SK-N-SH (cell line): ENCODE measurements at regions not wholly inside any gene's neighbourhood (a gene's known extent, or its start where the extent isn't known, plus 50 kb on each side); places are given as distances from the start of the nearest gene placed in this dataset.

Experiments used
- CTCF ChIA-PET: fragments of 300-600, 350-600 bp; formaldehyde crosslinking; extraction: SDS; loops from one replicate; lab custom pipeline; 2021; lab: Yijun Ruan, JAX
- POLR2A ChIA-PET: fragments of 350-600 bp; sonication (Branson Sonifier 250); formaldehyde crosslinking; extraction: SDS; loops from one replicate; lab custom pipeline; 2020; ENCODE audit warnings: antibody characterized with exemption, inconsistent platforms; lab: Yijun Ruan, JAX
- DNase-seq: peaks from one replicate; pipeline ENCODE4 v3.0.0; 2012
- H2AFZ ChIP-seq: fragments of 200-600 bp; sonication (generic); 2 replicates; pipeline ENCODE4 v1.8.1; 2016; ENCODE audit warnings: antibody characterized with exemption, mild to moderate bottlenecking, low read depth
- H3F3A ChIP-seq: fragments of 200-600 bp; sonication (generic); replicated peaks from 2 replicates; pipeline ENCODE3; 2016; ENCODE audit warnings: antibody characterized with exemption, mild to moderate bottlenecking; ENCODE audit not compliant: insufficient read depth
- H3K27ac ChIP-seq, 2 experiments: fragments of 200-500 bp in 1 of 2; fragments of 200-600 bp in 1 of 2; sonication (Bioruptor generic) in 1 of 2; sonication (generic), shearing (Covaris generic) in 1 of 2; 2 replicates each; pipeline versions ENCODE4 v1.5.1 to v1.6.1; 2014 to 2016; ENCODE audit warnings: low read depth in 2 of 2, inconsistent platforms in 1 of 2, low read length in 1 of 2, mild to moderate bottlenecking in 1 of 2, mixed read lengths in 1 of 2
- H3K27me3 ChIP-seq: fragments of 200-600 bp; sonication (generic), shearing (Covaris generic); 2 replicates; pipeline ENCODE4 v1.6.1; 2016; ENCODE audit warnings: mixed run types; ENCODE audit not compliant: insufficient read depth
- H3K36me3 ChIP-seq, 2 experiments: fragments of 200-500 bp in 1 of 2; fragments of 200-600 bp in 1 of 2; sonication (Bioruptor generic) in 1 of 2; sonication (generic) in 1 of 2; replicated peaks in 1 of 2; 2 replicates each; pipeline versions ENCODE3 to v1.5.1; 2014 to 2016; ENCODE audit warnings: low read length in 1 of 2, mild to moderate bottlenecking in 1 of 2; ENCODE audit not compliant: insufficient read depth in 2 of 2, control insufficient read depth in 1 of 2
- H3K4me1 ChIP-seq, 2 experiments: fragments of 200-500 bp in 1 of 2; fragments of 200-600 bp in 1 of 2; sonication (Bioruptor generic) in 1 of 2; sonication (generic), shearing (Covaris generic) in 1 of 2; 2 replicates each; pipeline versions ENCODE4 v1.5.1 to v1.6.1; 2014 to 2016; ENCODE audit warnings: low read depth in 1 of 2, low read length in 1 of 2, mixed run types in 1 of 2; ENCODE audit not compliant: insufficient read depth in 2 of 2, control insufficient read depth in 1 of 2
- H3K4me2 ChIP-seq: fragments of 200-600 bp; sonication (generic), shearing (Covaris generic); 2 replicates; pipeline ENCODE4 v1.6.1; 2017; ENCODE audit warnings: mixed run types
- H3K4me3 ChIP-seq, 2 experiments: fragments of 200-500 bp in 1 of 2; fragments of 200-600 bp in 1 of 2; sonication (Bioruptor generic) in 1 of 2; sonication (generic), shearing (Covaris generic) in 1 of 2; 2 replicates each; pipeline versions ENCODE4 v1.5.1 to v1.8.1; 2014 to 2016; ENCODE audit warnings: low read depth in 2 of 2, inconsistent platforms in 1 of 2, low read length in 1 of 2, mild to moderate bottlenecking in 1 of 2, mixed read lengths in 1 of 2, moderate library complexity in 1 of 2
- H3K79me2 ChIP-seq: fragments of 200-600 bp; sonication (generic); 2 replicates; pipeline ENCODE4 v1.8.1; 2017; ENCODE audit warnings: mild to moderate bottlenecking; ENCODE audit not compliant: insufficient read depth
- H3K9ac ChIP-seq: fragments of 200-600 bp; sonication (generic); 2 replicates; pipeline ENCODE4 v1.6.1; 2017; ENCODE audit warnings: mixed run types
- H3K9me2 ChIP-seq: fragments of 200-600 bp; sonication (generic); 2 replicates; pipeline ENCODE4 v1.6.1; 2017; ENCODE audit warnings: mixed run types
- H3K9me3 ChIP-seq: fragments of 200-600 bp; sonication (generic); 2 replicates; pipeline ENCODE4 v1.6.1; 2017; ENCODE audit warnings: mixed run types, mild to moderate bottlenecking, moderate library complexity
- H4K20me1 ChIP-seq: fragments of 200-600 bp; sonication (generic); 2 replicates; pipeline ENCODE4 v1.6.1; 2017; ENCODE audit warnings: mild to moderate bottlenecking, mixed run types; ENCODE audit not compliant: insufficient read depth
- FOSL2 ChIP-seq: IDR thresholded peaks from 2 replicates; pipeline ENCODE4 v1.4.0; 2012; ENCODE audit warnings: low read depth, mild to moderate bottlenecking, moderate library complexity, borderline replicate concordance
- MEF2A ChIP-seq: IDR thresholded peaks from 2 replicates; pipeline ENCODE4 v1.4.0; 2012; ENCODE audit warnings: low read depth, borderline replicate concordance
- RFX5 ChIP-seq: IDR thresholded peaks from 2 replicates; pipeline ENCODE4 v1.6.1; 2012; ENCODE audit warnings: mild to moderate bottlenecking, improper control_type of control experiment, low read length
- RXRA ChIP-seq: IDR thresholded peaks from 2 replicates; pipeline ENCODE4 v1.4.0; 2012; ENCODE audit warnings: low read depth, mild to moderate bottlenecking, borderline replicate concordance
- SIN3A ChIP-seq: IDR thresholded peaks from 2 replicates; pipeline ENCODE4 v1.6.1; 2012; ENCODE audit warnings: low read depth, mild to moderate bottlenecking, low read length, moderate library complexity, borderline replicate concordance
- WGBS: methylation state at CpG from one replicate; pipeline ENCODE4 v1.1.6; 2017; ENCODE audit warnings: low lambda C conversion rate; 5-methylcytosine and 5-hydroxymethylcytosine counted together
- TF ChIP-seq, protein P1 (sequence below): IDR thresholded peaks from 2 replicates; pipeline ENCODE4; 2012
- TF ChIP-seq, protein P2 (sequence below): fragments of 200-600 bp; sonication (generic); IDR thresholded peaks from 2 replicates; pipeline ENCODE4 v1.6.1; 2017; ENCODE audit warnings: antibody characterized with exemption, mild to moderate bottlenecking, moderate library complexity
- TF ChIP-seq, protein P3 (sequence below): fragments of 150-350 bp; IDR thresholded peaks from 2 replicates; pipeline ENCODE4 v1.6.1; 2016; ENCODE audit warnings: mild to moderate bottlenecking, low read depth, low read length
- TF ChIP-seq, protein P4 (sequence below): IDR thresholded peaks from 2 replicates; pipeline ENCODE4 v1.4.0; 2012; ENCODE audit warnings: low read depth, borderline replicate concordance

DNA sequence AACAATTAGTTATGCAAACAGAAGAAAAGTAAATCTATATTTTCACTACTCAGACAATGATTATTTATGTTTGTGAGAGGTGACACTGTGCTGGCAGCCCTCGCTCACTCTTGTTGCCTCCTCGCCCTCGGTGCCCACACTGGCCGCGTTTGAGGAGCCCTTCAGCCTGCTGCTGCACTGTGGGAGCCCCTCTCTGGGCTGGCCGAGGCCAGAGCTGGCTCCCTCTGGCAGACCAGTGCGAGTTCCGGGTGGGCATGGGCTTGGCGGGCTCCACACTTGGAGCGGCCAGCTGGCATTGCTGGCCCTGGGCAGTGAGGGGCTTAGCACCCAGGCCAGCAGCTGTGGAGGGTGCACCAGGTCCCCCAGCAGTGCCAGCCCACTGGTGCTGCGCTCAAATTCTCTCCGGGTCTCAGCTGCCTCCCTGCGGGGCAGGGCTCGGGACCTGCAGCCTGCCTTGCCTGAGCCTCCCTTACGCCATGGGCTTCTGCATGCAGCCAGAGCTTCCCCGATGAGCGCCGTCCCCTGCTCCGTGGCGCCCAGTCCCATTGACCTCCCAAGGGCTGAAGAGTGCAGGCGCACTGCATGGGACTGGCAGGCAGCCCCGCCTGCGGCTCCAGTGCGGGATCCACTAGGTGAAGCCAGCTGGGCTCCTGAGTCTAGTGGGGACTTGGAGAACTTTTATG, 902.6 kb downstream of the PDHA2 start:
- DNase-seq, result no peak
- TF ChIP-seq SIN3A, result no peak
- TF ChIP-seq RFX5, result no peak
- no peak for TF ChIP-seq RXRA
- TF ChIP-seq, protein P1, sequence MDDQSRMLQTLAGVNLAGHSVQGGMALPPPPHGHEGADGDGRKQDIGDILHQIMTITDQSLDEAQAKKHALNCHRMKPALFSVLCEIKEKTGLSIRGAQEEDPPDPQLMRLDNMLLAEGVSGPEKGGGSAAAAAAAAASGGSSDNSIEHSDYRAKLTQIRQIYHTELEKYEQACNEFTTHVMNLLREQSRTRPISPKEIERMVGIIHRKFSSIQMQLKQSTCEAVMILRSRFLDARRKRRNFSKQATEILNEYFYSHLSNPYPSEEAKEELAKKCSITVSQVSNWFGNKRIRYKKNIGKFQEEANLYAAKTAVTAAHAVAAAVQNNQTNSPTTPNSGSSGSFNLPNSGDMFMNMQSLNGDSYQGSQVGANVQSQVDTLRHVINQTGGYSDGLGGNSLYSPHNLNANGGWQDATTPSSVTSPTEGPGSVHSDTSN, result no peak
- Histone ChIP-seq H4K20me1 (no peaks in the 10 kb centered on the region), H3K4me3 (no peak overlapping the region), H3K27me3 (no peaks in the 10 kb centered on the region), H3K9me2 (no peaks in the 10 kb centered on the region), H3K36me3 (no peaks in the 10 kb centered on the region), H3K9ac (no peak overlapping the region), H3K27ac (no peak overlapping the region), H3K79me2 (no peaks in the 10 kb centered on the region), H3K4me1 (no peaks in the 10 kb centered on the region), H3K9me3 (no peaks in the 10 kb centered on the region), H2AFZ (no peak overlapping the region), H3K4me2 (no peak overlapping the region), H3F3A (no peaks in the 10 kb centered on the region)
- CTCF ChIA-PET, result no interaction called here
- POLR2A ChIA-PET, result no interaction called here
- 66% methylated on average over 5 of the region's 24 CpGs for WGBS

DNA sequence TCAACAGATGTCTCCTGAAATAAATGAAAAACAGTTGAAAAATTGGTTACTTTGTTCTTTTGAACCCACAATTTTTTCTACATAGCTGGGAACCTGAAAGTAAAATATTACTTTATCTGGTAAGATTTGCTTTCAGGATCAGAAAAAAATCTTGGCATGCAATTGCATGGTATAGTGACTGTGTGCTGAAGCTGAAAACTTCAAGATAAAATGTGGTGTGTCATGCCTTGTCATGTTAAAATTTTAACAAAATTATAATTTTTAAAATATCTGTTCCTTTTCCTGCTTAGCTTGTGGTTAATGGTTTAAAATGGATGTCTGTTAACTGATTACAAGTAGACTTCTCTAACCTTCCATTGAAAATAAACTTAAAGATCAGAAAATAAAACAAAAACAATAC, 904.8 kb downstream of the PDHA2 start:
- H3K79me2 ChIP-seq, result no peaks in the 10 kb centered on the region
- TF ChIP-seq MEF2A (no peak), FOSL2 (no peak)
- TF ChIP-seq, protein P2, sequence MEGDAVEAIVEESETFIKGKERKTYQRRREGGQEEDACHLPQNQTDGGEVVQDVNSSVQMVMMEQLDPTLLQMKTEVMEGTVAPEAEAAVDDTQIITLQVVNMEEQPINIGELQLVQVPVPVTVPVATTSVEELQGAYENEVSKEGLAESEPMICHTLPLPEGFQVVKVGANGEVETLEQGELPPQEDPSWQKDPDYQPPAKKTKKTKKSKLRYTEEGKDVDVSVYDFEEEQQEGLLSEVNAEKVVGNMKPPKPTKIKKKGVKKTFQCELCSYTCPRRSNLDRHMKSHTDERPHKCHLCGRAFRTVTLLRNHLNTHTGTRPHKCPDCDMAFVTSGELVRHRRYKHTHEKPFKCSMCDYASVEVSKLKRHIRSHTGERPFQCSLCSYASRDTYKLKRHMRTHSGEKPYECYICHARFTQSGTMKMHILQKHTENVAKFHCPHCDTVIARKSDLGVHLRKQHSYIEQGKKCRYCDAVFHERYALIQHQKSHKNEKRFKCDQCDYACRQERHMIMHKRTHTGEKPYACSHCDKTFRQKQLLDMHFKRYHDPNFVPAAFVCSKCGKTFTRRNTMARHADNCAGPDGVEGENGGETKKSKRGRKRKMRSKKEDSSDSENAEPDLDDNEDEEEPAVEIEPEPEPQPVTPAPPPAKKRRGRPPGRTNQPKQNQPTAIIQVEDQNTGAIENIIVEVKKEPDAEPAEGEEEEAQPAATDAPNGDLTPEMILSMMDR, result no peak
- TF ChIP-seq, protein P3, sequence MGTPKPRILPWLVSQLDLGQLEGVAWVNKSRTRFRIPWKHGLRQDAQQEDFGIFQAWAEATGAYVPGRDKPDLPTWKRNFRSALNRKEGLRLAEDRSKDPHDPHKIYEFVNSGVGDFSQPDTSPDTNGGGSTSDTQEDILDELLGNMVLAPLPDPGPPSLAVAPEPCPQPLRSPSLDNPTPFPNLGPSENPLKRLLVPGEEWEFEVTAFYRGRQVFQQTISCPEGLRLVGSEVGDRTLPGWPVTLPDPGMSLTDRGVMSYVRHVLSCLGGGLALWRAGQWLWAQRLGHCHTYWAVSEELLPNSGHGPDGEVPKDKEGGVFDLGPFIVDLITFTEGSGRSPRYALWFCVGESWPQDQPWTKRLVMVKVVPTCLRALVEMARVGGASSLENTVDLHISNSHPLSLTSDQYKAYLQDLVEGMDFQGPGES, result no peak
- TF ChIP-seq, protein P4, sequence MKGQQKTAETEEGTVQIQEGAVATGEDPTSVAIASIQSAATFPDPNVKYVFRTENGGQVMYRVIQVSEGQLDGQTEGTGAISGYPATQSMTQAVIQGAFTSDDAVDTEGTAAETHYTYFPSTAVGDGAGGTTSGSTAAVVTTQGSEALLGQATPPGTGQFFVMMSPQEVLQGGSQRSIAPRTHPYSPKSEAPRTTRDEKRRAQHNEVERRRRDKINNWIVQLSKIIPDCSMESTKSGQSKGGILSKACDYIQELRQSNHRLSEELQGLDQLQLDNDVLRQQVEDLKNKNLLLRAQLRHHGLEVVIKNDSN, result no peak
- H3K9ac ChIP-seq, result no peak overlapping the region
- DNase-seq, result no peak
- ChIA-PET CTCF (interaction anchor here (1.9 kb wide), 1 partner anchor 10 kb away, joined by 5 read pairs; no protein-coding TSS in a partner anchor), POLR2A (no interaction called here)
- no peak overlapping the region for H2AFZ ChIP-seq
- H3K9me3 ChIP-seq, result no peaks in the 10 kb centered on the region
- H3K27me3 ChIP-seq, result no peaks in the 10 kb centered on the region
- H3K4me2 ChIP-seq, result no peak overlapping the region
- no peak overlapping the region for H3K27ac ChIP-seq
- H4K20me1 ChIP-seq, result no peaks in the 10 kb centered on the region
- H3K9me2 ChIP-seq, result no peaks in the 10 kb centered on the region
- H3K4me1 ChIP-seq, result no peaks in the 10 kb centered on the region
- no peaks in the 10 kb centered on the region for H3K36me3 ChIP-seq
- H3F3A ChIP-seq, result no peaks in the 10 kb centered on the region
- H3K4me3 ChIP-seq, result no peak overlapping the region
